HG03342 (cell line): ENCODE measurements at regions not wholly inside any gene's neighbourhood (a gene's known extent, or its start where the extent isn't known, plus 50 kb on each side); places are given as distances from the start of the nearest gene placed in this dataset.
A peak's percentile ranks its signal among the peaks of the same experiment; 100 is the strongest.

Experiments used
- ATAC-seq: cut with Tn5 transposase; IDR thresholded peaks from one replicate; pipeline ENCODE4 v1.9.1; 2021; ENCODE audit warnings: mild to moderate bottlenecking, moderate library complexity; ENCODE audit not compliant: unreplicated experiment

GRCh38 chr6:98514073-98514720 lies 320.2 kb upstream of the POU3F2 start:
- peak; percentile 55 for ATAC-seq

GRCh38 chr6:98514796-98515195 lies 319.6 kb upstream of the POU3F2 start:
- ATAC-seq = no peak

GRCh38 chr6:98516206-98516605 lies 318.2 kb upstream of the POU3F2 start:
- ATAC-seq = no peak

GRCh38 chr6:98516866-98517265 lies 317.5 kb upstream of the POU3F2 start:
- ATAC-seq = no peak

- ATAC-seq = no peak
These were observed 308.5 kb upstream of the POU3F2 start for GRCh38 chr6:98525860-98526259.

GRCh38 chr6:98526465-98526864 lies 307.9 kb upstream of the POU3F2 start:
- no peak for ATAC-seq

- no peak for ATAC-seq
These were observed 305.0 kb upstream of the POU3F2 start for GRCh38 chr6:98529364-98529763.

GRCh38 chr6:98530732-98531131 lies 303.6 kb upstream of the POU3F2 start:
- no peak for ATAC-seq

GRCh38 chr6:98532004-98532403 lies 302.4 kb upstream of the POU3F2 start:
- no peak for ATAC-seq

GRCh38 chr6:98539741-98540140 lies 294.6 kb upstream of the POU3F2 start:
- ATAC-seq = peak; percentile 77

GRCh38 chr6:98546376-98546775 lies 288.0 kb upstream of the POU3F2 start:
- no peak for ATAC-seq

- no peak for ATAC-seq
These were observed 287.2 kb upstream of the POU3F2 start for GRCh38 chr6:98547151-98547550.

GRCh38 chr6:98547634-98548033 lies 286.7 kb upstream of the POU3F2 start:
- no peak for ATAC-seq

- no peak for ATAC-seq
These were observed 286.1 kb upstream of the POU3F2 start for GRCh38 chr6:98548301-98548700.

- ATAC-seq = no peak
These were observed 274.0 kb upstream of the POU3F2 start for GRCh38 chr6:98560418-98560817.

- no peak for ATAC-seq
These were observed 273.5 kb upstream of the POU3F2 start for GRCh38 chr6:98560841-98561240.

- ATAC-seq = no peak
These were observed 268.2 kb upstream of the POU3F2 start for GRCh38 chr6:98566126-98566525.

- ATAC-seq = no peak
These were observed 261.8 kb upstream of the POU3F2 start for GRCh38 chr6:98572579-98572978.

- no peak for ATAC-seq
These were observed 259.4 kb upstream of the POU3F2 start for GRCh38 chr6:98574984-98575383.

- no peak for ATAC-seq
These were observed 257.6 kb upstream of the POU3F2 start for GRCh38 chr6:98576791-98577190.

GRCh38 chr6:98578016-98578415 lies 256.4 kb upstream of the POU3F2 start:
- ATAC-seq = no peak

- no peak for ATAC-seq
These were observed 255.3 kb upstream of the POU3F2 start for GRCh38 chr6:98579079-98579478.

GRCh38 chr6:98579941-98580340 lies 254.4 kb upstream of the POU3F2 start:
- ATAC-seq = no peak
